Endothelial cell of umbilical vein (primary cell): ENCODE measurements at regions not wholly inside any gene's neighbourhood (a gene's known extent, or its start where the extent isn't known, plus 50 kb on each side); places are given as distances from the start of the nearest gene placed in this dataset.
A peak's percentile ranks its signal among the peaks of the same experiment; 100 is the strongest.

Experiments
- BruUV-seq: library from RNA; stranded (reverse); fragments of 400-500 nt; replicated peaks from 2 replicates; lab custom pipeline; 2021; lab: Mats Ljungman, UMichigan
- CTCF ChIA-PET: fragments of 300-600, 350-600 bp; sonication (Branson Sonifier 250); formaldehyde crosslinking; loops from one replicate; lab custom pipeline; 2021; ENCODE audit warnings: antibody characterized with exemption, inconsistent platforms; lab: Charles Lee
- POLR2A ChIA-PET: fragments of 300-600, 350-600 bp; sonication (Branson Sonifier 250); formaldehyde crosslinking; loops from one replicate; lab custom pipeline; 2021; ENCODE audit warnings: antibody characterized with exemption, inconsistent platforms; lab: Charles Lee
- DNase-seq: peaks from one replicate; pipeline ENCODE4 v3.0.0-alpha.2; 2011; ENCODE audit warnings: low read depth, low spot score
- FAIRE-seq: peaks from 2 replicates; lab custom pipeline; 2011; peaks lifted over from hg19 to GRCh38; lab: Jason Lieb, UNC
- H2AFZ ChIP-seq: 2 replicates; pipeline ENCODE4 v1.6.0; 2012; ENCODE audit warnings: low read depth, low read length, control low read depth, inconsistent platforms
- H3K27ac ChIP-seq: 2 replicates; pipeline ENCODE4 v1.5.1; 2011; ENCODE audit warnings: low read depth, mild to moderate bottlenecking, control low read depth, low read length, moderate library complexity; ENCODE audit not compliant: insufficient read depth
- H3K27me3 ChIP-seq, 2 experiments: 2 replicates each; pipeline versions ENCODE4 v1.6.0 to v1.6.1; 2011; ENCODE audit warnings: low read length in 2 of 2, mixed read lengths in 1 of 2; ENCODE audit not compliant: control insufficient read depth in 2 of 2, insufficient read depth in 2 of 2
- H3K36me3 ChIP-seq, 2 experiments: 2 replicates in 1 of 2; 3 replicates in 1 of 2; pipeline ENCODE4 v1.5.1; 2011; ENCODE audit warnings: low read length in 2 of 2, mild to moderate bottlenecking in 1 of 2, moderate library complexity in 1 of 2; ENCODE audit not compliant: control insufficient read depth in 2 of 2, insufficient read depth in 2 of 2; ENCODE audit errors: extremely low read depth in 1 of 2
- H3K4me1 ChIP-seq: 3 replicates; pipeline ENCODE4 v1.5.1; 2011; ENCODE audit warnings: mild to moderate bottlenecking, low read length; ENCODE audit not compliant: control insufficient read depth, insufficient read depth; ENCODE audit errors: extremely low read depth
- H3K4me2 ChIP-seq: 2 replicates; pipeline ENCODE4 v1.6.1; 2011; ENCODE audit warnings: low read length, control low read depth, mixed read lengths; ENCODE audit not compliant: insufficient read depth
- H3K4me3 ChIP-seq, 3 experiments: fragments of 200-600 bp in 1 of 3; sonication (generic), shearing (Covaris generic) in 1 of 3; replicated peaks in 1 of 3; 2 replicates each; pipeline ENCODE4 v1.5.1; 2011 to 2016; ENCODE audit warnings: control low read depth in 3 of 3, low read length in 3 of 3, mild to moderate bottlenecking in 2 of 3, inconsistent platforms in 1 of 3, low read depth in 1 of 3, moderate library complexity in 1 of 3; ENCODE audit not compliant: insufficient read depth in 1 of 3
- H3K79me2 ChIP-seq: 2 replicates; pipeline ENCODE4 v1.6.0; 2012; ENCODE audit warnings: low read length, inconsistent platforms; ENCODE audit not compliant: control insufficient read depth, insufficient read depth
- H3K9ac ChIP-seq: replicated peaks from 2 replicates; pipeline ENCODE3; 2011; ENCODE audit warnings: low read length, control low read depth; ENCODE audit not compliant: insufficient read depth; ENCODE audit errors: extremely low read depth
- H3K9me1 ChIP-seq: replicated peaks from 3 replicates; pipeline ENCODE4 v1.6.0; 2011; ENCODE audit warnings: mild to moderate bottlenecking, low read length; ENCODE audit not compliant: control insufficient read depth, insufficient read depth; ENCODE audit errors: extremely low read depth
- H3K9me3 ChIP-seq: replicated peaks from 2 replicates; pipeline ENCODE4 v1.5.1; 2012; ENCODE audit warnings: low read length, inconsistent platforms; ENCODE audit not compliant: control insufficient read depth, insufficient read depth
- H4K20me1 ChIP-seq: replicated peaks from 2 replicates; pipeline ENCODE3; 2011; ENCODE audit warnings: mild to moderate bottlenecking, low read length; ENCODE audit not compliant: control insufficient read depth, insufficient read depth; ENCODE audit errors: extremely low read depth
- EZH2 ChIP-seq: IDR thresholded peaks from 2 replicates; pipeline ENCODE4 v1.6.1; 2012; ENCODE audit warnings: borderline replicate concordance, low read depth, mild to moderate bottlenecking, moderate library complexity, low read length, inconsistent platforms; ENCODE audit not compliant: severe bottlenecking
- FOS ChIP-seq: IDR thresholded peaks from 2 replicates; pipeline ENCODE4 v1.6.1; 2011; ENCODE audit warnings: mild to moderate bottlenecking, low read length, moderate library complexity, borderline replicate concordance; ENCODE audit not compliant: insufficient read depth
- GATA2 ChIP-seq: IDR thresholded peaks from 2 replicates; pipeline ENCODE4 v1.7.0; 2011; ENCODE audit warnings: low read depth, mild to moderate bottlenecking, moderate library complexity, mixed read lengths, low read length; ENCODE audit not compliant: insufficient read length, insufficient read depth
- JUN ChIP-seq: IDR thresholded peaks from 2 replicates; pipeline ENCODE4 v1.6.1; 2011; ENCODE audit warnings: borderline replicate concordance, low read depth; ENCODE audit not compliant: insufficient read length, insufficient read depth
- POLR2AphosphoS5 ChIP-seq: IDR thresholded peaks from 2 replicates; pipeline ENCODE4 v1.6.1; 2012; ENCODE audit warnings: low read depth, mild to moderate bottlenecking, control low read depth, low read length, moderate library complexity; ENCODE audit not compliant: insufficient read depth
- dilution Hi-C: fragments of 300-500 bp; cut with MboI; formaldehyde crosslinking; loops from one replicate; pipeline ENCODE4 v1.15.0; 2019; ENCODE audit warnings: low sequenced_read_pairs; ENCODE audit not compliant: extremely low pct_ligation_motif_present
- intact Hi-C: fragments of 100-400 bp; cut with micrococcal nuclease; formaldehyde crosslinking; loops from one replicate; pipeline ENCODE4 v1.10.0; 2022
- TF ChIP-seq, protein P1 (sequence below), 2 donors: IDR thresholded peaks; 1 replicate in 1 of 2; 2 replicates in 1 of 2; pipeline ENCODE4 v1.5.1; 2011; ENCODE audit warnings: low read length in 2 of 2, mild to moderate bottlenecking in 2 of 2, moderate library complexity in 2 of 2, control low read depth in 1 of 2, inconsistent platforms in 1 of 2, low read depth in 1 of 2; ENCODE audit not compliant: insufficient read depth in 1 of 2; ENCODE audit errors: extremely low read depth in 1 of 2
- TF ChIP-seq, protein P2 (sequence below): IDR thresholded peaks from 2 replicates; pipeline ENCODE4 v1.6.1; 2011; ENCODE audit not compliant: insufficient read depth, insufficient read length

GRCh38 chrX:109839694-109840567 lies 106.9 kb upstream of the ACSL4 start:
- no peaks in the 10 kb centered on the region for H4K20me1 ChIP-seq
- CTCF ChIA-PET = interaction anchor here (1.0 to 1.2 kb wide), 2 partner anchors 12 to 17 kb away, joined by 3 to 4 read pairs; no protein-coding TSS in a partner anchor
- intact Hi-C loops (no loop called here), dilution Hi-C loops (no loop called here)
- BruUV-seq = no TSS peak
- no peak overlapping the region for H3K27ac ChIP-seq
- no peak for DNase-seq
- POLR2A ChIA-PET = no interaction called here
- no peak for TF ChIP-seq POLR2AphosphoS5
- TF ChIP-seq, protein P1, sequence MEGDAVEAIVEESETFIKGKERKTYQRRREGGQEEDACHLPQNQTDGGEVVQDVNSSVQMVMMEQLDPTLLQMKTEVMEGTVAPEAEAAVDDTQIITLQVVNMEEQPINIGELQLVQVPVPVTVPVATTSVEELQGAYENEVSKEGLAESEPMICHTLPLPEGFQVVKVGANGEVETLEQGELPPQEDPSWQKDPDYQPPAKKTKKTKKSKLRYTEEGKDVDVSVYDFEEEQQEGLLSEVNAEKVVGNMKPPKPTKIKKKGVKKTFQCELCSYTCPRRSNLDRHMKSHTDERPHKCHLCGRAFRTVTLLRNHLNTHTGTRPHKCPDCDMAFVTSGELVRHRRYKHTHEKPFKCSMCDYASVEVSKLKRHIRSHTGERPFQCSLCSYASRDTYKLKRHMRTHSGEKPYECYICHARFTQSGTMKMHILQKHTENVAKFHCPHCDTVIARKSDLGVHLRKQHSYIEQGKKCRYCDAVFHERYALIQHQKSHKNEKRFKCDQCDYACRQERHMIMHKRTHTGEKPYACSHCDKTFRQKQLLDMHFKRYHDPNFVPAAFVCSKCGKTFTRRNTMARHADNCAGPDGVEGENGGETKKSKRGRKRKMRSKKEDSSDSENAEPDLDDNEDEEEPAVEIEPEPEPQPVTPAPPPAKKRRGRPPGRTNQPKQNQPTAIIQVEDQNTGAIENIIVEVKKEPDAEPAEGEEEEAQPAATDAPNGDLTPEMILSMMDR (IDR thresholded peaks at IDR 0.05; ENCODE audit: extremely low read depth in 1 of 2, insufficient read depth in 1 of 2, low read depth in 1 of 2, low read length in 2 of 2) = no peak
- H3K9me3 ChIP-seq = no peaks in the 10 kb centered on the region
- H2AFZ ChIP-seq = no peak overlapping the region
- H3K79me2 ChIP-seq = no peaks in the 10 kb centered on the region
- H3K27me3 ChIP-seq = no peaks in the 10 kb centered on the region
- no peak for FAIRE-seq
- H3K4me2 ChIP-seq = no peak overlapping the region
- H3K36me3 ChIP-seq = no peaks in the 10 kb centered on the region
- no peak overlapping the region for H3K4me3 ChIP-seq
- no peaks in the 10 kb centered on the region for H3K4me1 ChIP-seq
- H3K9me1 ChIP-seq = no peaks in the 10 kb centered on the region
- H3K9ac ChIP-seq = no peak overlapping the region

- DNase-seq (no peak), FAIRE-seq (no peak)
- H3K4me3 ChIP-seq = no peak overlapping the region
- CTCF ChIA-PET = interaction anchor here (1.0 to 1.2 kb wide), 2 partner anchors 11 to 16 kb away, joined by 3 to 4 read pairs; no protein-coding TSS in a partner anchor
- no peaks in the 10 kb centered on the region for H3K9me1 ChIP-seq
- BruUV-seq = no TSS peak
- POLR2A ChIA-PET = no interaction called here
- H3K79me2 ChIP-seq = no peaks in the 10 kb centered on the region
- no peaks in the 10 kb centered on the region for H3K36me3 ChIP-seq
- H3K27ac ChIP-seq = no peak overlapping the region
- no peak overlapping the region for H3K9ac ChIP-seq
- intact Hi-C loops = no loop called here
- H3K4me1 ChIP-seq = no peaks in the 10 kb centered on the region
- dilution Hi-C loops = no loop called here
- H3K4me2 ChIP-seq = no peak overlapping the region
- no peak overlapping the region for H2AFZ ChIP-seq
- H3K9me3 ChIP-seq = no peaks in the 10 kb centered on the region
- H3K27me3 ChIP-seq = no peaks in the 10 kb centered on the region
- no peaks in the 10 kb centered on the region for H4K20me1 ChIP-seq
- TF ChIP-seq GATA2 (no peak), JUN (no peak), POLR2AphosphoS5 (no peak), EZH2 (no peak), FOS (peak; percentile 27)
- TF ChIP-seq, protein P2, sequence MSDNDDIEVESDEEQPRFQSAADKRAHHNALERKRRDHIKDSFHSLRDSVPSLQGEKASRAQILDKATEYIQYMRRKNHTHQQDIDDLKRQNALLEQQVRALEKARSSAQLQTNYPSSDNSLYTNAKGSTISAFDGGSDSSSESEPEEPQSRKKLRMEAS = no peak
Measured at GRCh38 chrX:109840585-109840984, 107.5 kb upstream of the ACSL4 start.
